ENCODE measurements at regions not wholly inside any gene's neighbourhood (a gene's known extent, or its start where the extent isn't known, plus 50 kb on each side); places are given as distances from the start of the nearest gene placed in this dataset.
A peak's percentile ranks its signal among the peaks of the same experiment; 100 is the strongest.
"Not testable (repeated sequence)": the region's sequence is repeated elsewhere in the genome, so short reads cannot be mapped to it uniquely, and the experiment has no call there.

GRCh38 chr14:98189511-98189910 lies 1082.5 kb downstream of the BCL11B start:
- intact Hi-C loops (cut with DNase I, micrococcal nuclease): no loop called here
- DNase-seq (no peak), ATAC-seq (no peak)

GRCh38 chr14:98189944-98190343 lies 1082.1 kb downstream of the BCL11B start:
- intact Hi-C loops (cut with DNase I, micrococcal nuclease): no loop called here
- DNase-seq: no peak
- ATAC-seq: no peak

- intact Hi-C loops (cut with DNase I, micrococcal nuclease): no loop called here
- ATAC-seq (no peak), DNase-seq (no peak)
Measured at GRCh38 chr14:98192946-98193345, 1079.1 kb downstream of the BCL11B start.

- intact Hi-C loops (cut with DNase I, micrococcal nuclease): no loop called here
- ATAC-seq (no peak), DNase-seq (no peak)
Measured at GRCh38 chr14:98194821-98195220, 1077.2 kb downstream of the BCL11B start.

- DNase-seq (no peak), ATAC-seq (no peak)
- intact Hi-C loops (cut with DNase I, micrococcal nuclease): no loop called here
Measured at GRCh38 chr14:98195256-98195655, 1076.7 kb downstream of the BCL11B start.

GRCh38 chr14:98197933-98198332 lies 1074.1 kb downstream of the BCL11B start:
- ATAC-seq (no peak), DNase-seq (no peak)
- intact Hi-C loops (cut with DNase I, micrococcal nuclease): no loop called here

- ATAC-seq (no peak), DNase-seq (no peak)
- intact Hi-C loops (cut with DNase I, micrococcal nuclease): no loop called here
Measured at GRCh38 chr14:98198385-98198784, 1073.6 kb downstream of the BCL11B start.

- no peak for ATAC-seq
- DNase-seq: no peak
- intact Hi-C loops (cut with DNase I, micrococcal nuclease): no loop called here
Measured at GRCh38 chr14:98200601-98201000, 1071.4 kb downstream of the BCL11B start.

- intact Hi-C loops (cut with DNase I, micrococcal nuclease): no loop called here
- DNase-seq (no peak), ATAC-seq (peak; percentile 56)
Measured at GRCh38 chr14:98203421-98203820, 1068.6 kb downstream of the BCL11B start.

GRCh38 chr14:98204139-98204538 lies 1067.9 kb downstream of the BCL11B start:
- intact Hi-C loops (cut with DNase I, micrococcal nuclease): no loop called here
- ATAC-seq (no peak), DNase-seq (no peak)

GRCh38 chr14:98207415-98207814 lies 1064.6 kb downstream of the BCL11B start:
- no peak for DNase-seq
- intact Hi-C loops (cut with DNase I, micrococcal nuclease): no loop called here
- ATAC-seq: no peak

GRCh38 chr14:98208211-98208611 lies 1063.8 kb downstream of the BCL11B start:
- no peak for ATAC-seq
- DNase-seq: no peak

GRCh38 chr14:98208943-98209342 lies 1063.1 kb downstream of the BCL11B start:
- ATAC-seq: no peak
- intact Hi-C loops (cut with DNase I, micrococcal nuclease): no loop called here

More at GRCh38 chr14:98208211-98208611, 1063.8 kb downstream of the BCL11B start:
- intact Hi-C loops (cut with DNase I, micrococcal nuclease): no loop called here

GRCh38 chr14:98210045-98210672 lies 1061.8 kb downstream of the BCL11B start:
- intact Hi-C loops (cut with DNase I, micrococcal nuclease): no loop called here
- no peak for DNase-seq
- ATAC-seq: no peak

More at GRCh38 chr14:98208943-98209342, 1063.1 kb downstream of the BCL11B start:
- DNase-seq: no peak

- intact Hi-C loops (cut with DNase I, micrococcal nuclease): no loop called here
- no peak for DNase-seq
- no peak for ATAC-seq
Measured at GRCh38 chr14:98217530-98217929, 1054.5 kb downstream of the BCL11B start.

- ATAC-seq (no peak), DNase-seq (no peak)
- intact Hi-C loops (cut with DNase I, micrococcal nuclease): no loop called here
Measured at GRCh38 chr14:98218218-98218617, 1053.8 kb downstream of the BCL11B start.

GRCh38 chr14:98219638-98220037 lies 1052.4 kb downstream of the BCL11B start:
- ATAC-seq (no peak), DNase-seq (no peak)
- intact Hi-C loops (cut with DNase I, micrococcal nuclease): no loop called here

GRCh38 chr14:98223106-98223505 lies 1048.9 kb downstream of the BCL11B start:
- intact Hi-C loops (cut with DNase I, micrococcal nuclease): no loop called here
- no peak for ATAC-seq
- DNase-seq: no peak

GRCh38 chr14:98223710-98224109 lies 1048.3 kb downstream of the BCL11B start:
- ATAC-seq; DNase-seq; intact Hi-C loops (cut with DNase I, micrococcal nuclease): not testable (repeated sequence)

- ATAC-seq (no peak), DNase-seq (no peak)
- intact Hi-C loops (cut with DNase I, micrococcal nuclease): no loop called here
Measured at GRCh38 chr14:98226411-98226810, 1045.6 kb downstream of the BCL11B start.

- intact Hi-C loops (cut with DNase I, micrococcal nuclease): no loop called here
- ATAC-seq (no peak), DNase-seq (no peak)
Measured at GRCh38 chr14:98227000-98227726, 1044.8 kb downstream of the BCL11B start.
